ENCODE measurements at regions not wholly inside any gene's neighbourhood (a gene's known extent, or its start where the extent isn't known, plus 50 kb on each side); places are given as distances from the start of the nearest gene placed in this dataset.

DNA sequence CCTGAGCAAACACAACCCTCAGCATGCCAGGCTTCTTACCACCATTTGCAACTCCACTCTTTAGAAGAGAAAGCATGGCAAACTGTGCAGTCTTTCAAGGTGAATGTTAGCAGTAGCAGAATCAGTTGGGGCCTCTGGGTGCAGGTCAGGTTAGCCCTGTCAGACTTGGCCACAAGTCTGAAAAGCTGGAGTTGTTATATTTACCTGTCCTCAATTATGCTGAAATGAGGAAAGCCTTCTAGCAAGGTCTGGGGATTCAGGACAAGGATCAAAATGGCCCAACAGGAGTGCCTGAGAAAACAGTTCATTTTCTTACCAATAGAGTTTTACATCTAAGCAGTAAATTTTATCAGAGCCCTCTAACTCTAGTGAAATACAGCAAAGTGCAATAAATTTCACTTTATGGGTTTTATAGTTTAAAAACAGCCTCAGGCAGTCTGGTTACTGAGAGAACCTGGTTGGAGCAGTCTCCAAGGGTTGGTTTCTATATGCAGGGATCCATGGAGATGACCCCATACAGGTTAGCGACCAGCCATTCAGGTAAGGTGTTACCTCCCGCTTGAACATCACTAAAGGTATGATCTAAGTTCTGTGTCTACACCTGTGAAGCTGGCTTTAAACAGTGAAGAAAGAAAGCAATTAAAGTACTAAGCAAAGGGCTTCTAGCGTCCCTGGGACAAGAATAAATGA lies 212.5 kb upstream of the MPPED2 start:
- no peak overlapping the region for H2BK15ac ChIP-seq (ENCODE audit: low read depth, low read length)
- H3K36me3 ChIP-seq (ENCODE audit: control insufficient read depth, insufficient read depth, low read length), result no peaks in the 10 kb centered on the region
- no peak overlapping the region for H3K4me2 ChIP-seq (ENCODE audit: low read depth, low read length)
- dilution Hi-C loops (cut with HindIII; ENCODE audit: low sequenced_read_pairs, unreplicated experiment) (no loop called here), intact Hi-C loops (cut with micrococcal nuclease) (no loop called here), in situ Hi-C loops (cut with MboI; ENCODE audit: low sequenced_read_pairs) (no loop called here)
- POLR2A ChIA-PET (ENCODE audit: unreplicated experiment), result no interaction called here
- H4K8ac ChIP-seq (ENCODE audit: low read depth in 2 of 2, low read length in 2 of 2), result no peak overlapping the region
- H3K4ac ChIP-seq (ENCODE audit: low read depth, low read length), result no peak overlapping the region
- no peaks in the 10 kb centered on the region for H4K20me1 ChIP-seq (ENCODE audit: insufficient read depth, low read length)
- H3K9ac ChIP-seq (ENCODE audit: low read depth, low read length), result no peak overlapping the region
- no peak for TF ChIP-seq RCOR1 (IDR thresholded peaks at IDR 0.05; ENCODE audit: insufficient replicate concordance, low read length)
- TF ChIP-seq, protein P1, sequence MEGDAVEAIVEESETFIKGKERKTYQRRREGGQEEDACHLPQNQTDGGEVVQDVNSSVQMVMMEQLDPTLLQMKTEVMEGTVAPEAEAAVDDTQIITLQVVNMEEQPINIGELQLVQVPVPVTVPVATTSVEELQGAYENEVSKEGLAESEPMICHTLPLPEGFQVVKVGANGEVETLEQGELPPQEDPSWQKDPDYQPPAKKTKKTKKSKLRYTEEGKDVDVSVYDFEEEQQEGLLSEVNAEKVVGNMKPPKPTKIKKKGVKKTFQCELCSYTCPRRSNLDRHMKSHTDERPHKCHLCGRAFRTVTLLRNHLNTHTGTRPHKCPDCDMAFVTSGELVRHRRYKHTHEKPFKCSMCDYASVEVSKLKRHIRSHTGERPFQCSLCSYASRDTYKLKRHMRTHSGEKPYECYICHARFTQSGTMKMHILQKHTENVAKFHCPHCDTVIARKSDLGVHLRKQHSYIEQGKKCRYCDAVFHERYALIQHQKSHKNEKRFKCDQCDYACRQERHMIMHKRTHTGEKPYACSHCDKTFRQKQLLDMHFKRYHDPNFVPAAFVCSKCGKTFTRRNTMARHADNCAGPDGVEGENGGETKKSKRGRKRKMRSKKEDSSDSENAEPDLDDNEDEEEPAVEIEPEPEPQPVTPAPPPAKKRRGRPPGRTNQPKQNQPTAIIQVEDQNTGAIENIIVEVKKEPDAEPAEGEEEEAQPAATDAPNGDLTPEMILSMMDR (conservative IDR thresholded peaks at IDR 0.05; ENCODE audit: low read depth, low read length), result no peak
- TF ChIP-seq RAD21 (IDR thresholded peaks at IDR 0.05; ENCODE audit: low read length), result no peak
- TF ChIP-seq MAZ (IDR thresholded peaks at IDR 0.05; ENCODE audit: borderline replicate concordance, low read depth, low read length), result no peak
- TF ChIP-seq RFX5 (IDR thresholded peaks at IDR 0.05; ENCODE audit: low read depth, low read length), result no peak
- TF ChIP-seq MAFK (IDR thresholded peaks at IDR 0.05; ENCODE audit: low read depth, low read length), result no peak
- no peak for TF ChIP-seq CHD1 (IDR thresholded peaks at IDR 0.05; ENCODE audit: low read depth, low read length)
- TF ChIP-seq, protein P2, sequence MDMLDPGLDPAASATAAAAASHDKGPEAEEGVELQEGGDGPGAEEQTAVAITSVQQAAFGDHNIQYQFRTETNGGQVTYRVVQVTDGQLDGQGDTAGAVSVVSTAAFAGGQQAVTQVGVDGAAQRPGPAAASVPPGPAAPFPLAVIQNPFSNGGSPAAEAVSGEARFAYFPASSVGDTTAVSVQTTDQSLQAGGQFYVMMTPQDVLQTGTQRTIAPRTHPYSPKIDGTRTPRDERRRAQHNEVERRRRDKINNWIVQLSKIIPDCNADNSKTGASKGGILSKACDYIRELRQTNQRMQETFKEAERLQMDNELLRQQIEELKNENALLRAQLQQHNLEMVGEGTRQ (IDR thresholded peaks at IDR 0.05; ENCODE audit: low read depth, low read length), result no peak
- TF ChIP-seq, protein P3, sequence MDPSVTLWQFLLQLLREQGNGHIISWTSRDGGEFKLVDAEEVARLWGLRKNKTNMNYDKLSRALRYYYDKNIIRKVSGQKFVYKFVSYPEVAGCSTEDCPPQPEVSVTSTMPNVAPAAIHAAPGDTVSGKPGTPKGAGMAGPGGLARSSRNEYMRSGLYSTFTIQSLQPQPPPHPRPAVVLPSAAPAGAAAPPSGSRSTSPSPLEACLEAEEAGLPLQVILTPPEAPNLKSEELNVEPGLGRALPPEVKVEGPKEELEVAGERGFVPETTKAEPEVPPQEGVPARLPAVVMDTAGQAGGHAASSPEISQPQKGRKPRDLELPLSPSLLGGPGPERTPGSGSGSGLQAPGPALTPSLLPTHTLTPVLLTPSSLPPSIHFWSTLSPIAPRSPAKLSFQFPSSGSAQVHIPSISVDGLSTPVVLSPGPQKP (IDR thresholded peaks at IDR 0.05; ENCODE audit: borderline replicate concordance, low read depth, low read length), result no peak
- no peak for TF ChIP-seq SMC3 (IDR thresholded peaks at IDR 0.05; ENCODE audit: low read depth, low read length)
- no peak for TF ChIP-seq POLR2A (IDR thresholded peaks at IDR 0.05; ENCODE audit: low read depth, low read length)
- TF ChIP-seq NFE2L2 (IDR thresholded peaks at IDR 0.05; ENCODE audit: low read depth, low read length), result no peak
- TF ChIP-seq BHLHE40 (IDR thresholded peaks at IDR 0.05; ENCODE audit: low read depth, low read length), result no peak
- no peak for TF ChIP-seq CEBPB (IDR thresholded peaks at IDR 0.05; ENCODE audit: low read depth, low read length)
- no peak for TF ChIP-seq FOS (IDR thresholded peaks at IDR 0.05; ENCODE audit: low read depth, low read length)
- TF ChIP-seq MXI1 (IDR thresholded peaks at IDR 0.05; ENCODE audit: borderline replicate concordance, low read depth, low read length), result no peak
- no peak overlapping the region for H4K5ac ChIP-seq (ENCODE audit: low read depth, low read length)
- no peaks in the 10 kb centered on the region for H3K4me1 ChIP-seq (ENCODE audit: control insufficient read depth, insufficient read depth, low read length)
- H2BK5ac ChIP-seq (ENCODE audit: low read depth, low read length, poor library complexity, severe bottlenecking), result no peak overlapping the region
- no peaks in the 10 kb centered on the region for H3K9me3 ChIP-seq (ENCODE audit: control insufficient read depth, insufficient read depth, low read length)
- DNase-seq, result no peak
- H3K4me3 ChIP-seq (ENCODE audit: insufficient read depth, low read depth, low read length), result no peak overlapping the region
- H3K9me1 ChIP-seq (ENCODE audit: insufficient read depth, low read length), result no peaks in the 10 kb centered on the region
- H3K56ac ChIP-seq (ENCODE audit: extremely low read depth, insufficient read depth, low read length), result no peak overlapping the region
- H3K27ac ChIP-seq (ENCODE audit: insufficient read depth, low read length), result no peak overlapping the region
- ATAC-seq (ENCODE audit: low read depth), result no peak
- H2AK9ac ChIP-seq (replicated peaks; ENCODE audit: low read depth, low read length, poor library complexity), result no peak overlapping the region
- H3K27me3 ChIP-seq (ENCODE audit: control insufficient read depth, insufficient read depth, low read length), result no peaks in the 10 kb centered on the region
- H2AK5ac ChIP-seq (ENCODE audit: low read depth, low read length), result no peak overlapping the region
- H3K79me1 ChIP-seq (ENCODE audit: low read depth in 1 of 2, low read length in 2 of 2), result no peaks in the 10 kb centered on the region
- no peak overlapping the region for H2BK120ac ChIP-seq (ENCODE audit: low read depth, low read length)
- no peak overlapping the region for H2BK20ac ChIP-seq (ENCODE audit: low read depth, low read length)
- no TSS peak for BruUV-seq (replicated peaks)
- no peak overlapping the region for H3K23ac ChIP-seq (ENCODE audit: low read depth, low read length)
- H3K14ac ChIP-seq (replicated peaks; ENCODE audit: low read depth, low read length), result no peak overlapping the region
- CTCF ChIA-PET, result no interaction called here
- no peak overlapping the region for H3K18ac ChIP-seq (ENCODE audit: low read depth, low read length)
- H2AFZ ChIP-seq (replicated peaks; ENCODE audit: low read length, poor library complexity), result no peak overlapping the region
- WGBS, 2 experiments (ENCODE audit: extremely low coverage in 2 of 2, insufficient read length in 1 of 2), result no CpG with 5 or more reads among the region's 3 CpGs
- H4K91ac ChIP-seq (ENCODE audit: insufficient read depth, low read depth, low read length), result no peak overlapping the region
